HepG2 (cell line): ENCODE measurements at regions not wholly inside any gene's neighbourhood (a gene's known extent, or its start where the extent isn't known, plus 50 kb on each side); places are given as distances from the start of the nearest gene placed in this dataset.

Experiments
- ATAC-seq: fragments of 200-7000 bp; cut with Tn5 transposase; 3 replicates; pipeline ENCODE4 v1.9.1; 2020; ENCODE audit warnings: mild to moderate bottlenecking, moderate library complexity
- BruUV-seq: library from RNA; stranded (reverse); fragments of 400-500 nt; replicated peaks from 2 replicates; lab custom pipeline; 2021; lab: Mats Ljungman, UMichigan
- CTCF ChIA-PET: fragments of 300-600 bp; formaldehyde crosslinking; extraction: SDS; loops from one replicate; lab custom pipeline; 2021; ENCODE audit warnings: low total read pairs, inconsistent platforms, low intra/inter-chr PET ratio; lab: Yijun Ruan, JAX
- POLR2A ChIA-PET: fragments of 350-600 bp; sonication (Branson Sonifier 250); formaldehyde crosslinking; loops from one replicate; lab custom pipeline; 2020; ENCODE audit warnings: antibody characterized with exemption, inconsistent platforms; lab: Yijun Ruan, JAX
- DNase-seq: peaks from one replicate; pipeline ENCODE4 v3.0.0-alpha.2; 2015; ENCODE audit warnings: low spot score
- FAIRE-seq: peaks from 3 replicates; lab custom pipeline; 2011; peaks lifted over from hg19 to GRCh38; lab: Jason Lieb, UNC
- H2AFZ ChIP-seq: one replicate; pipeline ENCODE4 v1.6.1; 2011; ENCODE audit warnings: low read length, inconsistent platforms
- H3K27ac ChIP-seq: fragments of 300-600 bp; 3 replicates; pipeline ENCODE4 v1.8.0; 2011; ENCODE audit warnings: mixed run types, mild to moderate bottlenecking, mixed read lengths, low read length, inconsistent platforms; ENCODE audit not compliant: insufficient read depth; ENCODE audit errors: extremely low read length
- H3K27me3 ChIP-seq, 2 experiments: fragments of 200-600 bp in 1 of 2; 2 replicates in 1 of 2; 3 replicates in 1 of 2; pipeline versions ENCODE4 v1.6.0 to v1.8.0; 2011; ENCODE audit warnings: low read length in 2 of 2, mild to moderate bottlenecking in 2 of 2, moderate library complexity in 2 of 2, inconsistent platforms in 1 of 2; ENCODE audit not compliant: insufficient read depth in 2 of 2, control insufficient read depth in 1 of 2
- H3K36me3 ChIP-seq, 2 experiments: fragments of 200-600 bp in 1 of 2; replicated peaks in 1 of 2; 2 replicates in 1 of 2; 3 replicates in 1 of 2; pipeline versions ENCODE4 v1.5.1 to v1.8.0; 2011; ENCODE audit warnings: low read length in 2 of 2, inconsistent platforms in 1 of 2; ENCODE audit not compliant: insufficient read depth in 2 of 2, control insufficient read depth in 1 of 2
- H3K4me1 ChIP-seq: 2 replicates; pipeline ENCODE4 v1.5.1; 2012; ENCODE audit warnings: low read length, inconsistent platforms; ENCODE audit not compliant: insufficient read depth
- H3K4me2 ChIP-seq: 2 replicates; pipeline ENCODE4 v1.6.0; 2011; ENCODE audit warnings: low read depth, low read length, inconsistent platforms
- H3K4me3 ChIP-seq, 3 experiments: fragments of 200-600 bp in 1 of 3; sonication (generic), shearing (Covaris generic) in 1 of 3; replicated peaks in 1 of 3; 2 replicates each; pipeline ENCODE4 v1.5.1; 2011 to 2016; ENCODE audit warnings: low read length in 3 of 3, inconsistent platforms in 2 of 3, low read depth in 2 of 3, mild to moderate bottlenecking in 2 of 3, control low read depth in 1 of 3, mixed read lengths in 1 of 3; ENCODE audit not compliant: insufficient read depth in 1 of 3
- H3K79me2 ChIP-seq: one replicate; pipeline ENCODE4 v1.6.1; 2011; ENCODE audit warnings: low read length, inconsistent platforms; ENCODE audit not compliant: insufficient read depth
- H3K9ac ChIP-seq: 2 replicates; pipeline ENCODE4 v1.6.0; 2011; ENCODE audit warnings: mild to moderate bottlenecking, low read depth, low read length, inconsistent platforms; ENCODE audit not compliant: insufficient read depth
- H3K9me3 ChIP-seq: 2 replicates; pipeline ENCODE4 v1.5.1; 2012; ENCODE audit warnings: mild to moderate bottlenecking, low read length
- H4K20me1 ChIP-seq: 2 replicates; pipeline ENCODE4 v1.6.0; 2011; ENCODE audit warnings: inconsistent platforms, mild to moderate bottlenecking, low read length, moderate library complexity; ENCODE audit not compliant: insufficient read depth
- ATF3 ChIP-seq: sonication (generic); formaldehyde crosslinking; IDR thresholded peaks from 2 replicates; pipeline ENCODE4 v1.4.0; 2020; ENCODE audit warnings: missing genetic modification reagents
- CHD4 ChIP-seq: fragments of 200-600 bp; sonication (generic); IDR thresholded peaks from 2 replicates; pipeline ENCODE4 v1.7.0; 2017; ENCODE audit warnings: mild to moderate bottlenecking, low read length, borderline replicate concordance
- HMG20A ChIP-seq: IDR thresholded peaks from 2 replicates; pipeline ENCODE4 v1.6.1; 2016; ENCODE audit warnings: borderline replicate concordance
- ISL2 ChIP-seq: sonication (generic); formaldehyde crosslinking; IDR thresholded peaks from 2 replicates; pipeline ENCODE4 v1.5.0; 2020; ENCODE audit warnings: missing genetic modification reagents
- KLF9 ChIP-seq: IDR thresholded peaks from 2 replicates; pipeline ENCODE4 v1.6.1; 2016; ENCODE audit warnings: low read depth
- MED1 ChIP-seq: sonication (generic); formaldehyde crosslinking; IDR thresholded peaks from 2 replicates; pipeline ENCODE4 v1.4.0; 2020; ENCODE audit warnings: missing genetic modification reagents
- NFE2 ChIP-seq: sonication (generic); formaldehyde crosslinking; IDR thresholded peaks from 2 replicates; pipeline ENCODE4 v1.4.0; 2020; ENCODE audit warnings: missing genetic modification reagents
- RELA ChIP-seq: sonication (generic); formaldehyde crosslinking; IDR thresholded peaks from 2 replicates; pipeline ENCODE4 v1.4.0; 2020; ENCODE audit warnings: missing genetic modification reagents
- SAFB2 ChIP-seq: sonication (generic); formaldehyde crosslinking; IDR thresholded peaks from 2 replicates; pipeline ENCODE4 v1.5.1; 2020; ENCODE audit warnings: missing genetic modification reagents, low read depth, mild to moderate bottlenecking, borderline replicate concordance
- SMAD3 ChIP-seq: sonication (generic); formaldehyde crosslinking; IDR thresholded peaks from 2 replicates; pipeline ENCODE4 v1.4.0; 2020; ENCODE audit warnings: missing genetic modification reagents
- SP1 ChIP-seq, 2 experiments: fragments of 450-650 bp in 1 of 2; sonication (generic) in 1 of 2; formaldehyde crosslinking in 1 of 2; IDR thresholded peaks; 2 replicates each; pipeline versions ENCODE4 v1.4.0 to v1.6.1; 2016 to 2020; ENCODE audit warnings: missing genetic modification reagents in 1 of 2
- ZFP41 ChIP-seq: sonication (generic); formaldehyde crosslinking; IDR thresholded peaks from 2 replicates; pipeline ENCODE4 v1.4.0; 2020; ENCODE audit warnings: mild to moderate bottlenecking, missing genetic modification reagents, borderline replicate concordance
- ZNF546 ChIP-seq: sonication (generic); formaldehyde crosslinking; conservative IDR thresholded peaks from 2 replicates; pipeline ENCODE4 v1.8.1; 2023; ENCODE audit warnings: mild to moderate bottlenecking, missing genetic modification reagents
- ZNF597 ChIP-seq: sonication (generic); formaldehyde crosslinking; IDR thresholded peaks from 2 replicates; pipeline ENCODE4 v1.5.0; 2020; ENCODE audit warnings: missing genetic modification reagents
- ZNF644 ChIP-seq: IDR thresholded peaks from 2 replicates; pipeline ENCODE4 v1.6.1; 2016; ENCODE audit warnings: low read depth
- ZNF660 ChIP-seq: sonication (generic); formaldehyde crosslinking; IDR thresholded peaks from 2 replicates; pipeline ENCODE4 v1.5.1; 2020; ENCODE audit warnings: mild to moderate bottlenecking, low read depth, missing genetic modification reagents, borderline replicate concordance
- ZNF724P ChIP-seq: sonication (generic); formaldehyde crosslinking; IDR thresholded peaks from 2 replicates; pipeline ENCODE4 v1.8.0; 2022; ENCODE audit warnings: missing genetic modification reagents, borderline replicate concordance
- ZZZ3 ChIP-seq: sonication (generic); formaldehyde crosslinking; IDR thresholded peaks from 2 replicates; pipeline ENCODE4 v1.4.0; 2020; ENCODE audit warnings: missing genetic modification reagents, mild to moderate bottlenecking, borderline replicate concordance
- WGBS: methylation state at CpG from one replicate; pipeline ENCODE4 v1.1.6; 2017; ENCODE audit warnings: low lambda C conversion rate; 5-methylcytosine and 5-hydroxymethylcytosine counted together
- in situ Hi-C: cut with HindIII; loops from 2 replicates; pipeline ENCODE4 v1.10.0; 2017; ENCODE audit warnings: low pct_unique_long_range_greater_than_20kb; ENCODE audit not compliant: extremely low pct_ligation_motif_present
- intact Hi-C: fragments of 100-400 bp; cut with micrococcal nuclease; formaldehyde crosslinking; loops from one replicate; pipeline ENCODE4 v1.10.0; 2022; ENCODE audit not compliant: unreplicated experiment
- TF ChIP-seq, protein P1 (sequence below): sonication (generic); formaldehyde crosslinking; IDR thresholded peaks from 2 replicates; pipeline ENCODE4 v1.5.0; 2020; ENCODE audit warnings: mild to moderate bottlenecking, missing genetic modification reagents, moderate library complexity
- TF ChIP-seq, protein P2 (sequence below): sonication (generic); formaldehyde crosslinking; IDR thresholded peaks from 2 replicates; pipeline ENCODE4 v1.5.0; 2020; ENCODE audit warnings: mild to moderate bottlenecking, missing genetic modification reagents

GRCh38 chr6:159418997-159419396, 249.8 kb downstream of the FNDC1 start:
- no peaks in the 10 kb centered on the region for H3K79me2 ChIP-seq
- H3K36me3 ChIP-seq, result no peaks in the 10 kb centered on the region
- no TSS peak for BruUV-seq
- H3K9me3 ChIP-seq, result peaks cover 19% of the 10 kb centered on the region
- CTCF ChIA-PET, result no interaction called here
- H3K9ac ChIP-seq, result no peak overlapping the region
- WGBS, result 2% methylated on average over 2 of the region's 2 CpGs
- no peak for DNase-seq
- TF ChIP-seq ZZZ3 (CRISPR knock-in tag), result no peak
- no peak for TF ChIP-seq SAFB2 (CRISPR knock-in tag)
- no peak for TF ChIP-seq ATF3 (CRISPR knock-in tag)
- no peak for TF ChIP-seq ZNF644
- no peak for TF ChIP-seq ZNF724P
- no peak for TF ChIP-seq ISL2 (CRISPR knock-in tag)
- no peak for TF ChIP-seq MED1 (CRISPR knock-in tag)
- no peak for TF ChIP-seq CHD4
- no peak for TF ChIP-seq ZNF546
- no peak for TF ChIP-seq RELA (CRISPR knock-in tag)
- TF ChIP-seq ZNF660 (CRISPR knock-in tag), result no peak
- no peak for TF ChIP-seq SMAD3 (CRISPR knock-in tag)
- TF ChIP-seq ZNF597 (CRISPR knock-in tag), result no peak
- no peak for TF ChIP-seq SP1 (IDR thresholded peaks at IDR 0.05)
- no peak for TF ChIP-seq SP1 (CRISPR knock-in tag; IDR thresholded peaks at IDR 0.05)
- TF ChIP-seq, protein P1, sequence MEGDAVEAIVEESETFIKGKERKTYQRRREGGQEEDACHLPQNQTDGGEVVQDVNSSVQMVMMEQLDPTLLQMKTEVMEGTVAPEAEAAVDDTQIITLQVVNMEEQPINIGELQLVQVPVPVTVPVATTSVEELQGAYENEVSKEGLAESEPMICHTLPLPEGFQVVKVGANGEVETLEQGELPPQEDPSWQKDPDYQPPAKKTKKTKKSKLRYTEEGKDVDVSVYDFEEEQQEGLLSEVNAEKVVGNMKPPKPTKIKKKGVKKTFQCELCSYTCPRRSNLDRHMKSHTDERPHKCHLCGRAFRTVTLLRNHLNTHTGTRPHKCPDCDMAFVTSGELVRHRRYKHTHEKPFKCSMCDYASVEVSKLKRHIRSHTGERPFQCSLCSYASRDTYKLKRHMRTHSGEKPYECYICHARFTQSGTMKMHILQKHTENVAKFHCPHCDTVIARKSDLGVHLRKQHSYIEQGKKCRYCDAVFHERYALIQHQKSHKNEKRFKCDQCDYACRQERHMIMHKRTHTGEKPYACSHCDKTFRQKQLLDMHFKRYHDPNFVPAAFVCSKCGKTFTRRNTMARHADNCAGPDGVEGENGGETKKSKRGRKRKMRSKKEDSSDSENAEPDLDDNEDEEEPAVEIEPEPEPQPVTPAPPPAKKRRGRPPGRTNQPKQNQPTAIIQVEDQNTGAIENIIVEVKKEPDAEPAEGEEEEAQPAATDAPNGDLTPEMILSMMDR, result no peak
- TF ChIP-seq HMG20A (CRISPR knock-in tag), result no peak
- TF ChIP-seq KLF9, result no peak
- no peak for TF ChIP-seq ZFP41
- TF ChIP-seq, protein P2, sequence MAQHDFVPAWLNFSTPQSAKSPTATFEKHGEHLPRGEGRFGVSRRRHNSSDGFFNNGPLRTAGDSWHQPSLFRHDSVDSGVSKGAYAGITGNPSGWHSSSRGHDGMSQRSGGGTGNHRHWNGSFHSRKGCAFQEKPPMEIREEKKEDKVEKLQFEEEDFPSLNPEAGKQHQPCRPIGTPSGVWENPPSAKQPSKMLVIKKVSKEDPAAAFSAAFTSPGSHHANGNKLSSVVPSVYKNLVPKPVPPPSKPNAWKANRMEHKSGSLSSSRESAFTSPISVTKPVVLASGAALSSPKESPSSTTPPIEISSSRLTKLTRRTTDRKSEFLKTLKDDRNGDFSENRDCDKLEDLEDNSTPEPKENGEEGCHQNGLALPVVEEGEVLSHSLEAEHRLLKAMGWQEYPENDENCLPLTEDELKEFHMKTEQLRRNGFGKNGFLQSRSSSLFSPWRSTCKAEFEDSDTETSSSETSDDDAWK (CRISPR knock-in tag), result no peak
- no peak for TF ChIP-seq NFE2 (CRISPR knock-in tag)
- intact Hi-C loops, result no loop called here
- no peaks in the 10 kb centered on the region for H3K4me1 ChIP-seq
- H2AFZ ChIP-seq, result no peak overlapping the region
- in situ Hi-C loops, result no loop called here
- H3K27me3 ChIP-seq, result peaks cover 2 to 13% of the 10 kb centered on the region in 2 experiments; a peak in 4 of 5 replicates
- no peaks in the 10 kb centered on the region for H4K20me1 ChIP-seq
- POLR2A ChIA-PET, result no interaction called here
- H3K27ac ChIP-seq, result no peak overlapping the region
- no peak for ATAC-seq
- H3K4me2 ChIP-seq, result no peak overlapping the region
- H3K4me3 ChIP-seq, result no peak overlapping the region
- no peak for FAIRE-seq
